Stomach (tissue), 4 donors: ENCODE measurements at regions not wholly inside any gene's neighbourhood (a gene's known extent, or its start where the extent isn't known, plus 50 kb on each side); places are given as distances from the start of the nearest gene placed in this dataset.
"Not testable (repeated sequence)": the region's sequence is repeated elsewhere in the genome, so short reads cannot be mapped to it uniquely, and the experiment has no call there.

Source experiments
- CTCF ChIP-seq, 7 experiments: fragments of 450-650 bp in 4 of 7; fragments of 200-600 bp in 3 of 7; sonication (generic) in 3 of 7; IDR thresholded peaks; one replicate each; pipeline ENCODE4 v1.5.1; 2016 to 2019; ENCODE audit warnings: antibody characterized with exemption in 7 of 7, control low read depth in 2 of 7, mild to moderate bottlenecking in 1 of 7
- POLR2AphosphoS5 ChIP-seq, 3 donors: sonication (generic); formaldehyde crosslinking; IDR thresholded peaks; one replicate each; pipeline ENCODE4 v1.6.1; 2016; ENCODE audit warnings: antibody characterized with exemption in 3 of 3

GRCh38 chr11:71783191-71783590 lies 49.8 kb upstream of the DEFB108B start:
- not testable (repeated sequence) for TF ChIP-seq POLR2AphosphoS5, CTCF (IDR thresholded peaks at IDR 0.05)
